Sigmoid colon (tissue), 6 donors: ENCODE measurements at regions not wholly inside any gene's neighbourhood (a gene's known extent, or its start where the extent isn't known, plus 50 kb on each side); places are given as distances from the start of the nearest gene placed in this dataset.

Experiments used
- DNase-seq: peaks from one replicate; pipeline ENCODE4 v3.0.0-alpha.2; 2019
- H3K27ac ChIP-seq, 4 donors: fragments of 200-600 bp; sonication (generic); one replicate each; pipeline ENCODE4 v1.5.1; 2016 to 2019; ENCODE audit warnings: mild to moderate bottlenecking in 1 of 4
- H3K27me3 ChIP-seq, 3 donors: fragments of 200-600 bp; sonication (generic); one replicate each; pipeline ENCODE4 v1.5.1; 2019; ENCODE audit warnings: mild to moderate bottlenecking in 1 of 3
- H3K36me3 ChIP-seq, 4 donors: fragments of 200-600 bp; sonication (generic); one replicate each; pipeline ENCODE4 v1.5.1; 2016 to 2019
- H3K4me1 ChIP-seq, 4 donors: fragments of 200-600 bp; sonication (generic); one replicate each; pipeline ENCODE4 v1.5.1; 2017 to 2019
- H3K4me3 ChIP-seq, 4 donors: fragments of 200-600 bp; sonication (generic); one replicate each; pipeline ENCODE4 v1.5.1; 2017 to 2019; ENCODE audit warnings: mild to moderate bottlenecking in 2 of 4, moderate library complexity in 1 of 4
- H3K9me3 ChIP-seq, 4 donors: fragments of 200-600 bp in 3 of 4; sonication (generic) in 3 of 4; one replicate each; pipeline versions ENCODE4 v1.5.1 to v1.6.1; 2013 to 2019
- CTCF ChIP-seq, 4 experiments: fragments of 450-650 bp in 3 of 4; fragments of 200-600 bp in 1 of 4; IDR thresholded peaks; one replicate each; pipeline ENCODE4 v1.5.1; 2016 to 2019; ENCODE audit warnings: antibody characterized with exemption in 4 of 4, mild to moderate bottlenecking in 3 of 4, moderate library complexity in 2 of 4
- EP300 ChIP-seq, 4 donors: sonication (generic); formaldehyde crosslinking; IDR thresholded peaks; one replicate each; pipeline ENCODE4 v1.6.1; 2017; ENCODE audit warnings: antibody characterized with exemption in 4 of 4
- POLR2A ChIP-seq, 2 donors: fragments of 450-650 bp; IDR thresholded peaks; one replicate each; pipeline ENCODE4 v1.6.1; 2016; ENCODE audit warnings: antibody characterized with exemption in 2 of 2, mild to moderate bottlenecking in 2 of 2, moderate library complexity in 2 of 2
- POLR2AphosphoS5 ChIP-seq, 4 donors: sonication (generic); formaldehyde crosslinking; IDR thresholded peaks; one replicate each; pipeline ENCODE4 v1.6.1; 2017; ENCODE audit warnings: antibody characterized with exemption in 4 of 4
- WGBS, 2 donors: extraction: QIAGEN DNeasy Blood & Tissue Kit; methylation state at CpG; one replicate each; pipeline ENCODE4 v1.1.7; 2013; 5-methylcytosine and 5-hydroxymethylcytosine counted together
- intact Hi-C: fragments of 100-400 bp; cut with DNase I; formaldehyde crosslinking; loops from one replicate; pipeline ENCODE4 v1.15.1; 2023
- donor health status: healthy with polysubstance abuse.
- donor health status: healthy.

GRCh38 chr4:119851649-119852048, 215.0 kb downstream of the MAD2L1 start:
- DNase-seq: no peak
- Histone ChIP-seq H3K27me3 (no peaks in the 10 kb centered on the region), H3K4me3 (no peak overlapping the region), H3K9me3 (no peaks in the 10 kb centered on the region), H3K27ac (no peak overlapping the region), H3K36me3 (no peaks in the 10 kb centered on the region), H3K4me1 (no peaks in the 10 kb centered on the region)
- intact Hi-C loops: no loop called here
- WGBS, 2 donors: 87 to 94% methylated on average over 2 of the region's 2 CpGs
- TF ChIP-seq EP300 (IDR thresholded peaks at IDR 0.05) (no peak), POLR2AphosphoS5 (IDR thresholded peaks at IDR 0.05) (no peak), POLR2A (IDR thresholded peaks at IDR 0.05) (no peak), CTCF (IDR thresholded peaks at IDR 0.05) (no peak)

- Histone ChIP-seq H3K27ac (no peak overlapping the region), H3K36me3 (no peaks in the 10 kb centered on the region), H3K4me1 (no peaks in the 10 kb centered on the region), H3K4me3 (no peak overlapping the region), H3K27me3 (no peaks in the 10 kb centered on the region), H3K9me3 (no peaks in the 10 kb centered on the region)
- TF ChIP-seq CTCF (IDR thresholded peaks at IDR 0.05): no peak
- TF ChIP-seq POLR2A (IDR thresholded peaks at IDR 0.05): no peak
- TF ChIP-seq EP300 (IDR thresholded peaks at IDR 0.05): no peak
- no peak for TF ChIP-seq POLR2AphosphoS5 (IDR thresholded peaks at IDR 0.05)
- no peak for DNase-seq
- intact Hi-C loops: no loop called here
Observed at GRCh38 chr4:119841361-119841760, 212.8 kb upstream of the PDE5A start.

- H3K27me3 ChIP-seq: no peaks in the 10 kb centered on the region
- DNase-seq: no peak
- no peaks in the 10 kb centered on the region for H3K36me3 ChIP-seq
- H3K4me1 ChIP-seq: peaks cover 0 to 13% (median 5%) of the 10 kb centered on the region in 4 donors
- no peak overlapping the region for H3K4me3 ChIP-seq
- intact Hi-C loops: no loop called here
- TF ChIP-seq POLR2AphosphoS5 (IDR thresholded peaks at IDR 0.05): no peak
- no peak for TF ChIP-seq CTCF (IDR thresholded peaks at IDR 0.05)
- no peak for TF ChIP-seq EP300 (IDR thresholded peaks at IDR 0.05)
- no peak for TF ChIP-seq POLR2A (IDR thresholded peaks at IDR 0.05)
- no peaks in the 10 kb centered on the region for H3K9me3 ChIP-seq
- WGBS, 2 donors: 16 to 45% methylated on average over 1 of the region's 1 CpG
- peak overlapping the region in 3 of 4 donors; percentile 47 to 58 (median 51) for H3K27ac ChIP-seq
Observed at GRCh38 chr4:119835613-119835910, 207.0 kb upstream of the PDE5A start.

- no peaks in the 10 kb centered on the region for H3K36me3 ChIP-seq
- H3K4me3 ChIP-seq: no peak overlapping the region
- peaks cover 0 to 13% (median 5%) of the 10 kb centered on the region in 4 donors for H3K4me1 ChIP-seq
- 25 to 51% methylated on average over 3 of the region's 3 CpGs for WGBS, 2 donors
- intact Hi-C loops: no loop called here
- TF ChIP-seq CTCF (IDR thresholded peaks at IDR 0.05) (no peak), POLR2AphosphoS5 (IDR thresholded peaks at IDR 0.05) (peak in 1 of 4 donors; percentile 8)
- H3K27ac ChIP-seq: peak overlapping the region in 3 of 4 donors; percentile 47 to 58 (median 51)
- H3K27me3 ChIP-seq: no peaks in the 10 kb centered on the region
- no peak for DNase-seq
- H3K9me3 ChIP-seq: no peaks in the 10 kb centered on the region
Observed at GRCh38 chr4:119834906-119835612, 206.5 kb upstream of the PDE5A start.

GRCh38 chr4:119833611-119834010, 205.0 kb upstream of the PDE5A start:
- H3K9me3 ChIP-seq: no peaks in the 10 kb centered on the region
- H3K4me1 ChIP-seq: peaks cover 0 to 21% (median 6%) of the 10 kb centered on the region in 4 donors
- no peak for TF ChIP-seq POLR2A (IDR thresholded peaks at IDR 0.05)
- no peak for TF ChIP-seq POLR2AphosphoS5 (IDR thresholded peaks at IDR 0.05)
- no peak for TF ChIP-seq CTCF (IDR thresholded peaks at IDR 0.05)
- TF ChIP-seq EP300 (IDR thresholded peaks at IDR 0.05): no peak
- WGBS, 2 donors: 81 to 94% methylated on average over 4 of the region's 4 CpGs
- H3K4me3 ChIP-seq: no peak overlapping the region
- no peak for DNase-seq
- H3K27me3 ChIP-seq: no peaks in the 10 kb centered on the region
- H3K27ac ChIP-seq: peak overlapping the region in 3 of 4 donors; percentile 51 to 58 (median 52)
- intact Hi-C loops: no loop called here
- no peaks in the 10 kb centered on the region for H3K36me3 ChIP-seq
